H1 (cell line): ENCODE measurements at regions not wholly inside any gene's neighbourhood (a gene's known extent, or its start where the extent isn't known, plus 50 kb on each side); places are given as distances from the start of the nearest gene placed in this dataset.

Experiments used
- EGR1 ChIP-seq: IDR thresholded peaks from 2 replicates; pipeline ENCODE4 v1.6.1; 2011; ENCODE audit warnings: low read depth, low read length, borderline replicate concordance
- EP300 ChIP-seq, 2 experiments: IDR thresholded peaks; 1 replicate in 1 of 2; 2 replicates in 1 of 2; pipeline ENCODE4 v1.6.1; 2011 to 2012; ENCODE audit warnings: low read depth in 2 of 2, low read length in 2 of 2, mild to moderate bottlenecking in 2 of 2, borderline replicate concordance in 1 of 2, inconsistent platforms in 1 of 2, moderate library complexity in 1 of 2
- GABPA ChIP-seq: IDR thresholded peaks from 2 replicates; pipeline ENCODE4 v1.6.1; 2011; ENCODE audit warnings: mild to moderate bottlenecking, low read length, moderate library complexity, borderline replicate concordance; ENCODE audit not compliant: insufficient read depth
- POLR2AphosphoS5 ChIP-seq: IDR thresholded peaks from 2 replicates; pipeline ENCODE4 v1.6.1; 2011; ENCODE audit warnings: low read depth, low read length
- TBP ChIP-seq: IDR thresholded peaks from 2 replicates; pipeline ENCODE4 v1.6.1; 2011; ENCODE audit warnings: low read depth, low read length, improper control_type of control experiment
- TCF12 ChIP-seq: IDR thresholded peaks from 2 replicates; pipeline ENCODE4 v1.6.1; 2011; ENCODE audit warnings: low read depth, mild to moderate bottlenecking, low read length
- ZNF274 ChIP-seq: IDR thresholded peaks from 2 replicates; pipeline ENCODE4 v1.7.0; 2012; ENCODE audit warnings: low read length, borderline replicate concordance; ENCODE audit errors: extremely low read depth
- TF ChIP-seq, protein P1 (sequence below), 3 experiments: IDR thresholded peaks; 1 replicate in 2 of 3; 2 replicates in 1 of 3; pipeline versions ENCODE4 v1.5.1 to v1.6.1; 2011; ENCODE audit warnings: low read length in 3 of 3, mild to moderate bottlenecking in 3 of 3, inconsistent platforms in 2 of 3, low read depth in 1 of 3, moderate library complexity in 1 of 3; ENCODE audit not compliant: insufficient read depth in 1 of 3; ENCODE audit errors: control extremely low read depth in 1 of 3

DNA sequence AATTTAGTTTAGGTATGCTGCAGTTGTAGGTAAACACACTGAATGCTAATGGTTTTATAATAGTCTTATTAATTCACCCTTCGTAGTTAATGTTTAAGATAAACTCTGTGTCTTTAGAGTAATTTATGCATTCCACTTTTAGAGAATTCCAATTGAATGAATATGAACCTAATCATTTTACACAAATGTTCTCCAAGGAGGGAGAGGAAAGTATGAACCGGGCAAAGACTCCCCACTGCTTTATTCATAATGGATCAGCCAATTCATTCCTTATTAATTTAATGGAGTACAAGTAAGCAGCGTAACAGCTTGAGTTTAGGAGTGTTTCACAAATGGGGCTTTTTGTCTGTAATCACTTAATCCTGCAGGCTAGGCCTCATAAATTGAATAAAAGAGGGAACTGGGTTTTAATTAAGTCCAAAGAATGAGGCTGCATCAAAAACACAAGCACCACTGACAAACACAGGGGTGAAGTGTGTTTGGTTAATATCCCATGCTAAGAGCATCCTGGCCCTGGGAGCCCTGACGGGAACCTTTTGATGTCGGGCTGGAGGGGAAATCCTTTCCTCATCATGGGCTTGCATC lies 375.7 kb upstream of the DYNLRB2 start:
- TF ChIP-seq POLR2AphosphoS5 = no peak
- no peak for TF ChIP-seq EGR1
- TF ChIP-seq GABPA = no peak
- TF ChIP-seq EP300 (IDR thresholded peaks at IDR 0.05; ENCODE audit: borderline replicate concordance in 1 of 2, low read depth in 2 of 2, low read length in 2 of 2) = no peak
- no peak for TF ChIP-seq TBP
- TF ChIP-seq, protein P1, sequence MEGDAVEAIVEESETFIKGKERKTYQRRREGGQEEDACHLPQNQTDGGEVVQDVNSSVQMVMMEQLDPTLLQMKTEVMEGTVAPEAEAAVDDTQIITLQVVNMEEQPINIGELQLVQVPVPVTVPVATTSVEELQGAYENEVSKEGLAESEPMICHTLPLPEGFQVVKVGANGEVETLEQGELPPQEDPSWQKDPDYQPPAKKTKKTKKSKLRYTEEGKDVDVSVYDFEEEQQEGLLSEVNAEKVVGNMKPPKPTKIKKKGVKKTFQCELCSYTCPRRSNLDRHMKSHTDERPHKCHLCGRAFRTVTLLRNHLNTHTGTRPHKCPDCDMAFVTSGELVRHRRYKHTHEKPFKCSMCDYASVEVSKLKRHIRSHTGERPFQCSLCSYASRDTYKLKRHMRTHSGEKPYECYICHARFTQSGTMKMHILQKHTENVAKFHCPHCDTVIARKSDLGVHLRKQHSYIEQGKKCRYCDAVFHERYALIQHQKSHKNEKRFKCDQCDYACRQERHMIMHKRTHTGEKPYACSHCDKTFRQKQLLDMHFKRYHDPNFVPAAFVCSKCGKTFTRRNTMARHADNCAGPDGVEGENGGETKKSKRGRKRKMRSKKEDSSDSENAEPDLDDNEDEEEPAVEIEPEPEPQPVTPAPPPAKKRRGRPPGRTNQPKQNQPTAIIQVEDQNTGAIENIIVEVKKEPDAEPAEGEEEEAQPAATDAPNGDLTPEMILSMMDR (IDR thresholded peaks at IDR 0.05; ENCODE audit: control extremely low read depth in 1 of 3, insufficient read depth in 1 of 3, low read depth in 1 of 3, low read length in 3 of 3) = no peak
- TF ChIP-seq TCF12 = no peak
- TF ChIP-seq ZNF274 = no peak
